Tibial nerve (tissue), 3 donors: ENCODE measurements at regions not wholly inside any gene's neighbourhood (a gene's known extent, or its start where the extent isn't known, plus 50 kb on each side); places are given as distances from the start of the nearest gene placed in this dataset.

Source experiments
- POLR2A ChIP-seq, 2 donors: fragments of 450-650 bp; IDR thresholded peaks; one replicate each; pipeline ENCODE4 v1.6.1; 2017; ENCODE audit warnings: antibody characterized with exemption in 2 of 2, mild to moderate bottlenecking in 2 of 2, moderate library complexity in 2 of 2
- TF ChIP-seq, protein P1 (sequence below), 5 experiments: fragments of 200-600 bp in 3 of 5; fragments of 450-650 bp in 2 of 5; sonication (generic) in 3 of 5; IDR thresholded peaks; one replicate each; pipeline ENCODE4 v1.5.1; 2016 to 2019; ENCODE audit warnings: antibody characterized with exemption in 5 of 5, mild to moderate bottlenecking in 3 of 5, moderate library complexity in 2 of 5

DNA sequence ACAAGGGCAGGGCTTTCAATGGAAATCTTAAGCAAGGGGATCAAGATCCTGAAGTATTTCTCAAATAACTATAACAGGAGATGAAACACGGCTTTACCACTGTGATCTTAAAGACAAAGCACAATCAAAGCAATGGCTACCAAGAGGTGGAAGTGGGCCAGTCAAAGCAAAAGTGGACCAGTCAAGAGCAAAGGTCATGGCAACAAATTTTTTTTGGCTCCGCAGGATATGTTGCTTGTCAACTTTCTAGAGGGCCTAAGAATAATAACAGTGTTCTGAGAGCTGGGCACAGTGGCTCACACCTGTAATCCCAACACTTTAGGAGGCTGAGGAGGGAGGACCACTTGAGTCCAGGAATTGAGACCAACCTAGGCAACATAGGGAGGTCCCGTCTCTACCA, 54.1 kb downstream of the ILRUN start:
- TF ChIP-seq POLR2A (IDR thresholded peaks at IDR 0.05), result no peak
- TF ChIP-seq, protein P1, sequence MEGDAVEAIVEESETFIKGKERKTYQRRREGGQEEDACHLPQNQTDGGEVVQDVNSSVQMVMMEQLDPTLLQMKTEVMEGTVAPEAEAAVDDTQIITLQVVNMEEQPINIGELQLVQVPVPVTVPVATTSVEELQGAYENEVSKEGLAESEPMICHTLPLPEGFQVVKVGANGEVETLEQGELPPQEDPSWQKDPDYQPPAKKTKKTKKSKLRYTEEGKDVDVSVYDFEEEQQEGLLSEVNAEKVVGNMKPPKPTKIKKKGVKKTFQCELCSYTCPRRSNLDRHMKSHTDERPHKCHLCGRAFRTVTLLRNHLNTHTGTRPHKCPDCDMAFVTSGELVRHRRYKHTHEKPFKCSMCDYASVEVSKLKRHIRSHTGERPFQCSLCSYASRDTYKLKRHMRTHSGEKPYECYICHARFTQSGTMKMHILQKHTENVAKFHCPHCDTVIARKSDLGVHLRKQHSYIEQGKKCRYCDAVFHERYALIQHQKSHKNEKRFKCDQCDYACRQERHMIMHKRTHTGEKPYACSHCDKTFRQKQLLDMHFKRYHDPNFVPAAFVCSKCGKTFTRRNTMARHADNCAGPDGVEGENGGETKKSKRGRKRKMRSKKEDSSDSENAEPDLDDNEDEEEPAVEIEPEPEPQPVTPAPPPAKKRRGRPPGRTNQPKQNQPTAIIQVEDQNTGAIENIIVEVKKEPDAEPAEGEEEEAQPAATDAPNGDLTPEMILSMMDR (IDR thresholded peaks at IDR 0.05), result no peak
